H9 (cell line): ENCODE measurements at regions not wholly inside any gene's neighbourhood (a gene's known extent, or its start where the extent isn't known, plus 50 kb on each side); places are given as distances from the start of the nearest gene placed in this dataset.

Experiments
- DNase-seq: peaks from one replicate; pipeline ENCODE4 v3.0.0-alpha.2; 2017
- H2AFZ ChIP-seq: one replicate; pipeline ENCODE4 v1.6.1; 2013; ENCODE audit warnings: mild to moderate bottlenecking, low read length, control low read depth, moderate library complexity
- H2AK5ac ChIP-seq: 2 replicates; pipeline ENCODE4 v1.6.1; 2013; ENCODE audit warnings: low read length, control low read depth, mixed read lengths; ENCODE audit not compliant: insufficient read length
- H2BK120ac ChIP-seq: one replicate; pipeline ENCODE4 v1.6.1; 2013; ENCODE audit warnings: low read depth, mild to moderate bottlenecking, low read length, control low read depth, inconsistent platforms; ENCODE audit not compliant: poor library complexity, severe bottlenecking
- H2BK12ac ChIP-seq: 2 replicates; pipeline ENCODE4 v1.6.1; 2013; ENCODE audit warnings: low read length, control low read depth, mixed read lengths, low read depth; ENCODE audit not compliant: insufficient read length
- H2BK15ac ChIP-seq: 2 replicates; pipeline ENCODE4 v1.6.1; 2013; ENCODE audit warnings: low read depth, low read length, control low read depth
- H2BK20ac ChIP-seq: one replicate; pipeline ENCODE4 v1.6.1; 2013; ENCODE audit warnings: low read depth, mild to moderate bottlenecking, low read length, control low read depth, inconsistent platforms; ENCODE audit not compliant: poor library complexity, severe bottlenecking
- H2BK5ac ChIP-seq: 2 replicates; pipeline ENCODE4 v1.6.1; 2013; ENCODE audit warnings: low read length, control low read depth, mixed read lengths; ENCODE audit not compliant: insufficient read length
- H3K14ac ChIP-seq: 2 replicates; pipeline ENCODE4 v1.6.1; 2013; ENCODE audit warnings: low read length, control low read depth; ENCODE audit not compliant: insufficient read depth
- H3K18ac ChIP-seq: 2 replicates; pipeline ENCODE4 v1.6.1; 2013; ENCODE audit warnings: low read depth, mild to moderate bottlenecking, mixed read lengths, low read length, control low read depth; ENCODE audit not compliant: insufficient read length
- H3K23ac ChIP-seq: 2 replicates; pipeline ENCODE4 v1.6.1; 2013; ENCODE audit warnings: low read length, control low read depth, mixed read lengths, low read depth; ENCODE audit not compliant: insufficient read length
- H3K23me2 ChIP-seq: 2 replicates; pipeline ENCODE4 v1.6.1; 2013; ENCODE audit warnings: low read depth, mild to moderate bottlenecking, mixed read lengths, low read length, control low read depth; ENCODE audit not compliant: insufficient read length, poor library complexity, severe bottlenecking
- H3K27ac ChIP-seq: 2 replicates; pipeline ENCODE4 v1.5.1; 2013; ENCODE audit warnings: low read length, control low read depth, mixed read lengths, low read depth; ENCODE audit not compliant: insufficient read length
- H3K27me3 ChIP-seq: 2 replicates; pipeline ENCODE4 v1.6.1; 2013; ENCODE audit warnings: low read length, control low read depth, inconsistent platforms; ENCODE audit not compliant: insufficient read depth
- H3K4ac ChIP-seq: 2 replicates; pipeline ENCODE4 v1.6.1; 2013; ENCODE audit warnings: low read depth, mild to moderate bottlenecking, control low read depth, inconsistent platforms, low read length, moderate library complexity
- H3K4me1 ChIP-seq: 2 replicates; pipeline ENCODE4 v1.6.1; 2013; ENCODE audit warnings: low read length, control low read depth, inconsistent platforms; ENCODE audit not compliant: insufficient read depth
- H3K4me2 ChIP-seq: 2 replicates; pipeline ENCODE4 v1.6.1; 2013; ENCODE audit warnings: low read length, control low read depth, mixed read lengths; ENCODE audit not compliant: insufficient read length, insufficient read depth
- H3K56ac ChIP-seq: 2 replicates; pipeline ENCODE4 v1.6.1; 2013; ENCODE audit warnings: low read depth, mild to moderate bottlenecking, mixed read lengths, low read length, control low read depth; ENCODE audit not compliant: insufficient read length
- H3K79me1 ChIP-seq: 2 replicates; pipeline ENCODE4 v1.6.1; 2013; ENCODE audit warnings: low read depth, mild to moderate bottlenecking, moderate library complexity, low read length, control low read depth, inconsistent platforms; ENCODE audit not compliant: insufficient read depth, poor library complexity, severe bottlenecking
- H3K79me2 ChIP-seq: 2 replicates; pipeline ENCODE4 v1.6.1; 2013; ENCODE audit warnings: low read length, control low read depth, inconsistent platforms; ENCODE audit not compliant: insufficient read depth
- H3K9ac ChIP-seq: 2 replicates; pipeline ENCODE4 v1.6.1; 2013; ENCODE audit warnings: low read length, control low read depth, mixed read lengths; ENCODE audit not compliant: insufficient read length; ENCODE audit errors: extremely low read depth
- H3K9me3 ChIP-seq: one replicate; pipeline ENCODE4 v1.6.1; 2013; ENCODE audit warnings: low read depth, low read length, inconsistent platforms; ENCODE audit not compliant: control insufficient read depth
- H3T11ph ChIP-seq: one replicate; pipeline ENCODE4 v1.6.1; 2013; ENCODE audit warnings: mild to moderate bottlenecking, low read length, control low read depth, inconsistent platforms
- H4K20me1 ChIP-seq: one replicate; pipeline ENCODE4 v1.6.1; 2013; ENCODE audit not compliant: control insufficient read depth, insufficient read length, insufficient read depth
- H4K5ac ChIP-seq: 2 replicates; pipeline ENCODE4 v1.6.1; 2013; ENCODE audit warnings: low read depth, mild to moderate bottlenecking, mixed read lengths, low read length, control low read depth; ENCODE audit not compliant: insufficient read length
- H4K8ac ChIP-seq: replicated peaks from 2 replicates; pipeline ENCODE4 v1.6.1; 2013; ENCODE audit warnings: low read length, control low read depth, mixed read lengths, low read depth; ENCODE audit not compliant: insufficient read length
- H4K91ac ChIP-seq: 2 replicates; pipeline ENCODE4 v1.6.1; 2013; ENCODE audit warnings: low read depth, mild to moderate bottlenecking, moderate library complexity, mixed read lengths, low read length, control low read depth; ENCODE audit not compliant: insufficient read length
- H3K27ac Mint-ChIP-seq, 3 experiments: 2 replicates in 2 of 3; 3 replicates in 1 of 3; pipeline ENCODE4 v1.8.0; 2020 to 2021; ENCODE audit warnings: mixed read lengths in 3 of 3, mild to moderate bottlenecking in 1 of 3, moderate library complexity in 1 of 3
- H3K27me3 Mint-ChIP-seq: 2 replicates; pipeline ENCODE4 v1.8.0; 2021; ENCODE audit warnings: low read depth, mild to moderate bottlenecking, moderate library complexity, mixed read lengths
- H3K36me3 Mint-ChIP-seq, 3 experiments: 2 replicates in 2 of 3; 3 replicates in 1 of 3; pipeline ENCODE4 v1.8.0; 2020 to 2021; ENCODE audit warnings: low read depth in 3 of 3, mixed read lengths in 3 of 3; ENCODE audit not compliant: insufficient read depth in 1 of 3
- H3K4me1 Mint-ChIP-seq, 2 experiments: 2 replicates each; pipeline ENCODE4 v1.8.0; 2020; ENCODE audit warnings: mixed read lengths in 2 of 2
- H3K4me3 Mint-ChIP-seq, 2 experiments: 2 replicates in 1 of 2; 3 replicates in 1 of 2; pipeline ENCODE4 v1.8.0; 2020 to 2021; ENCODE audit warnings: mild to moderate bottlenecking in 2 of 2, mixed read lengths in 2 of 2, moderate library complexity in 1 of 2
- H3K9me3 Mint-ChIP-seq, 2 experiments: 2 replicates in 1 of 2; 3 replicates in 1 of 2; pipeline ENCODE4 v1.8.0; 2020; ENCODE audit warnings: mild to moderate bottlenecking in 2 of 2, mixed read lengths in 2 of 2, moderate library complexity in 1 of 2
- CTCF ChIP-seq: fragments of 200-600 bp; sonication (generic); conservative IDR thresholded peaks from 3 replicates; pipeline ENCODE4 v1.8.0; 2021; ENCODE audit warnings: antibody characterized with exemption, mild to moderate bottlenecking

- H2BK15ac ChIP-seq: no peak overlapping the region
- H2BK20ac ChIP-seq: no peak overlapping the region
- no peak overlapping the region for H3K18ac ChIP-seq
- H3K4me2 ChIP-seq: no peak overlapping the region
- H3K9me3 ChIP-seq: no peaks in the 10 kb centered on the region
- no peak overlapping the region for H3K4ac ChIP-seq
- no peaks in the 10 kb centered on the region for H3K27me3 ChIP-seq
- Mint-ChIP-seq H3K27me3 (no peaks in the 10 kb centered on the region), H3K4me3 (no peak overlapping the region), H3K9me3 (peaks cover 24 to 28% of the 10 kb centered on the region in 2 experiments), H3K4me1 (peaks cover 53 to 63% of the 10 kb centered on the region in 2 experiments), H3K36me3 (peaks cover 14 to 41% (median 15%) of the 10 kb centered on the region in 3 experiments), H3K27ac (peak overlapping the region; percentile 26 to 58 (median 54); a peak in 4 of 7 replicates)
- H2BK12ac ChIP-seq: no peak overlapping the region
- no peak overlapping the region for H3K14ac ChIP-seq
- no peaks in the 10 kb centered on the region for H3K23me2 ChIP-seq
- no peak overlapping the region for H3K27ac ChIP-seq
- no peak overlapping the region for H4K5ac ChIP-seq
- H2AFZ ChIP-seq: no peak overlapping the region
- H2AK5ac ChIP-seq: no peak overlapping the region
- peak; percentile 54 for DNase-seq
- no peak overlapping the region for H3T11ph ChIP-seq
- H3K79me1 ChIP-seq: no peaks in the 10 kb centered on the region
- no peaks in the 10 kb centered on the region for H3K79me2 ChIP-seq
- H3K56ac ChIP-seq: no peak overlapping the region
- H2BK5ac ChIP-seq: no peak overlapping the region
- no peak overlapping the region for H4K8ac ChIP-seq
- no peak for TF ChIP-seq CTCF
- no peak overlapping the region for H2BK120ac ChIP-seq
- H3K9ac ChIP-seq: no peak overlapping the region
- H4K91ac ChIP-seq: no peak overlapping the region
- H4K20me1 ChIP-seq: no peaks in the 10 kb centered on the region
- peaks cover 12% of the 10 kb centered on the region for H3K4me1 ChIP-seq
- no peak overlapping the region for H3K23ac ChIP-seq
Measured at GRCh38 chr20:39290575-39290974, 328.4 kb downstream of the DHX35 start.
